OCI-LY1 (cell line): ENCODE measurements at regions not wholly inside any gene's neighbourhood (a gene's known extent, or its start where the extent isn't known, plus 50 kb on each side); places are given as distances from the start of the nearest gene placed in this dataset.

ENCODE experiments used
- EZH2 ChIP-seq: fragments of 200-600 bp; sonication (generic), shearing (Covaris generic); IDR thresholded peaks from 2 replicates; pipeline ENCODE4 v1.8.0; 2017; ENCODE audit warnings: borderline replicate concordance, mixed run types, mild to moderate bottlenecking, antibody characterized with exemption, low read length, moderate library complexity, mixed read lengths
- TF ChIP-seq, protein P1 (sequence below): fragments of 200-600 bp; sonication (generic), shearing (Covaris generic); IDR thresholded peaks from 2 replicates; pipeline ENCODE4 v1.5.1; 2017; ENCODE audit warnings: mild to moderate bottlenecking, antibody characterized with exemption, low read length, moderate library complexity, mixed read lengths

DNA sequence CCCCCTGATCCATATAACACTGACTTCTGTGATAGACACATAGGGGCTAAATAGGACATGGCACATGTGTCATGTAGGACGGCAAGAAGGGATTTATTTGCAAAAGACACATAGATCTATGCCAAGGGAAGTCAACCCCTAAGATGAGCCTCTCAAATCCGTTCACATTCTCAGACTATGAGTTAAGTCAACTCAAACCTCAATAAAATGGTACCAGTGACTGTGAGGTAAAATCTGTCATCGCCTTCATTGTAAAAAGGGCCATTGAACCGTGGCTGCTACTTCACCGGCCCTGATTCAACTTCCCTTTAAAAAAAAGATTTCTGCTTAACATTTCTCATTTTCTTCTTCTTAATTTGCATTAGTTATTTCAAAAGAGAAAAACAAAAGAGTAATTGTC is 144.0 kb downstream of the ZNF281 start:
- TF ChIP-seq, protein P1, sequence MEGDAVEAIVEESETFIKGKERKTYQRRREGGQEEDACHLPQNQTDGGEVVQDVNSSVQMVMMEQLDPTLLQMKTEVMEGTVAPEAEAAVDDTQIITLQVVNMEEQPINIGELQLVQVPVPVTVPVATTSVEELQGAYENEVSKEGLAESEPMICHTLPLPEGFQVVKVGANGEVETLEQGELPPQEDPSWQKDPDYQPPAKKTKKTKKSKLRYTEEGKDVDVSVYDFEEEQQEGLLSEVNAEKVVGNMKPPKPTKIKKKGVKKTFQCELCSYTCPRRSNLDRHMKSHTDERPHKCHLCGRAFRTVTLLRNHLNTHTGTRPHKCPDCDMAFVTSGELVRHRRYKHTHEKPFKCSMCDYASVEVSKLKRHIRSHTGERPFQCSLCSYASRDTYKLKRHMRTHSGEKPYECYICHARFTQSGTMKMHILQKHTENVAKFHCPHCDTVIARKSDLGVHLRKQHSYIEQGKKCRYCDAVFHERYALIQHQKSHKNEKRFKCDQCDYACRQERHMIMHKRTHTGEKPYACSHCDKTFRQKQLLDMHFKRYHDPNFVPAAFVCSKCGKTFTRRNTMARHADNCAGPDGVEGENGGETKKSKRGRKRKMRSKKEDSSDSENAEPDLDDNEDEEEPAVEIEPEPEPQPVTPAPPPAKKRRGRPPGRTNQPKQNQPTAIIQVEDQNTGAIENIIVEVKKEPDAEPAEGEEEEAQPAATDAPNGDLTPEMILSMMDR = no peak
- TF ChIP-seq EZH2 = no peak
